ENCODE measurements at regions not wholly inside any gene's neighbourhood (a gene's known extent, or its start where the extent isn't known, plus 50 kb on each side); places are given as distances from the start of the nearest gene placed in this dataset.

DNA sequence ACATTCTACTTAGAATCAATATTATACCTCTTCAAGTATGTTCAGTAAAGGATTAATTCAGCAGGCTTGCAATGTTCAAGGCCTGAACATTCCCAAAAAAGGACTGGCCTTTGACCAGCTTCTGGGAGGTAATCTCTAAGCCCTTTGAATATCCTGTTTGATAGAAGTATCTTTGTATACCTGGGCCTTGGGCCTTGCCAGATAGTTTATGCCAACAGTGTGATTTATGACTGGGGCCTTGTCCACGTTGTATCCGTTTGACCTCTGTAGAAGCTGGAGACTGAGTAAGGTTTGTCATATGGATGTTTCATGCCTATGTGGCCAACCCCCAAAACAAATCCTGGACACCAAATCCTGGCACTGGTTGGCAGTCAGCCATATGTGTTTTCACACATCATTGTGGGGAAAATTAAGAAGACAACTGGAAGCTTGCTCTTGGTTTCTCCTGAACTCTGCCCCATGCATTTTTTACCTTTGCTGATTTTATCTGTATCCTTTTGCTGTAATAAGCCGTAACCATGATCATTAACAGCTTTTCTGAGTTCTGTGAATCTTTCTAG lies 92.1 kb downstream of the RMI1 start:
- no peaks in the 10 kb centered on the region for H3K36me3 ChIP-seq (ENCODE audit: insufficient read depth, low read length)
- no peaks in the 10 kb centered on the region for H3K27me3 ChIP-seq (ENCODE audit: insufficient read depth, low read depth, low read length)
- no peaks in the 10 kb centered on the region for H3K9me2 ChIP-seq (ENCODE audit: insufficient read depth, low read length)
- H4K20me1 ChIP-seq (ENCODE audit: insufficient read depth) = no peaks in the 10 kb centered on the region
- no peaks in the 10 kb centered on the region for H3K9me3 ChIP-seq (ENCODE audit: low read length)
- no peak overlapping the region for H3K27ac ChIP-seq (ENCODE audit: low read length)
- H3K79me2 ChIP-seq (replicated peaks; ENCODE audit: insufficient read depth, low read length) = no peaks in the 10 kb centered on the region
- H3K4me2 ChIP-seq (ENCODE audit: low read length) = no peak overlapping the region
- H3F3A ChIP-seq (ENCODE audit: insufficient read depth, low read length, poor library complexity, severe bottlenecking) = no peaks in the 10 kb centered on the region
- TF ChIP-seq RAD21 (conservative IDR thresholded peaks at IDR 0.05) = no peak
- no peak for TF ChIP-seq REST (IDR thresholded peaks at IDR 0.05; ENCODE audit: borderline replicate concordance)
- TF ChIP-seq CTCF (IDR thresholded peaks at IDR 0.05; ENCODE audit: poor library complexity, severe bottlenecking) = no peak
- no peak for TF ChIP-seq TAF1 (IDR thresholded peaks at IDR 0.05; ENCODE audit: low read depth)
- no peak for TF ChIP-seq EZH2 (IDR thresholded peaks at IDR 0.05; ENCODE audit: borderline replicate concordance, insufficient read depth, low read length, poor library complexity, severe bottlenecking)
- TF ChIP-seq SMC3 (conservative IDR thresholded peaks at IDR 0.05; ENCODE audit: poor library complexity) = no peak
- no peak for TF ChIP-seq MXI1 (conservative IDR thresholded peaks at IDR 0.05; ENCODE audit: poor library complexity, severe bottlenecking)
- TF ChIP-seq POLR2AphosphoS5 (IDR thresholded peaks at IDR 0.05) = no peak
- no peak for TF ChIP-seq EP300 (conservative IDR thresholded peaks at IDR 0.05; ENCODE audit: poor library complexity, severe bottlenecking)
- no peak overlapping the region for H3K4me3 ChIP-seq (ENCODE audit: low read length)
- no peak overlapping the region for H2AFZ ChIP-seq (ENCODE audit: low read depth, low read length)
- no peak overlapping the region for H3K9ac ChIP-seq (ENCODE audit: low read length)

DNA sequence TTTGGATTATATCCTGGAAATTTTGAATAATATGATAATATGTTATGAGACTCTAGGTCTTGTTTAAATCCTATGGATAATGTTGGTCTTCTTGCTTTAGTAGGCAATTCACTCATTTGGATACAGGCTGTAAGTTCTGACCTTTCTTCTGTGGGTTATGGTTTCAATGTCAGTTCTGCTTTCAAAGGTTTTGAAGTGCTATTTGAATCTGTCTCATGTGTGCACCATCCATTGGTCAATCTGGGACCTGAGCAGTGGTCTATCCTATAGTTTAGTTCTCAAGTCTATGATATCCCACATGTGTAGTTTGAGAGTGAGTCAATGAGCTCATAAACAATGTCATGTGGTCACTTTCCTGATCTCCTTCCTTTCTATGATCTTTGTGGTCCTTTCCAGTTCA lies 94.4 kb downstream of the RMI1 start:
- no peak overlapping the region for H3K4me3 ChIP-seq (ENCODE audit: low read length)
- no peaks in the 10 kb centered on the region for H3K9me3 ChIP-seq (ENCODE audit: low read length)
- TF ChIP-seq CTCF (IDR thresholded peaks at IDR 0.05; ENCODE audit: poor library complexity, severe bottlenecking) = no peak
- TF ChIP-seq RAD21 (conservative IDR thresholded peaks at IDR 0.05) = no peak
- TF ChIP-seq SMC3 (conservative IDR thresholded peaks at IDR 0.05; ENCODE audit: poor library complexity) = no peak
- no peak for TF ChIP-seq EP300 (conservative IDR thresholded peaks at IDR 0.05; ENCODE audit: poor library complexity, severe bottlenecking)
- no peak for TF ChIP-seq MXI1 (conservative IDR thresholded peaks at IDR 0.05; ENCODE audit: poor library complexity, severe bottlenecking)
- no peak for TF ChIP-seq REST (IDR thresholded peaks at IDR 0.05; ENCODE audit: borderline replicate concordance)
- no peaks in the 10 kb centered on the region for H3K27me3 ChIP-seq (ENCODE audit: insufficient read depth, low read depth, low read length)
- H3K9ac ChIP-seq (ENCODE audit: low read length) = no peak overlapping the region
- H3K9me2 ChIP-seq (ENCODE audit: insufficient read depth, low read length) = no peaks in the 10 kb centered on the region
- no peaks in the 10 kb centered on the region for H3K79me2 ChIP-seq (replicated peaks; ENCODE audit: insufficient read depth, low read length)
- no peak overlapping the region for H3K27ac ChIP-seq (ENCODE audit: low read length)
- H4K20me1 ChIP-seq (ENCODE audit: insufficient read depth) = no peaks in the 10 kb centered on the region
- H3K4me2 ChIP-seq (ENCODE audit: low read length) = no peak overlapping the region
- no peaks in the 10 kb centered on the region for H3F3A ChIP-seq (ENCODE audit: insufficient read depth, low read length, poor library complexity, severe bottlenecking)
- H3K36me3 ChIP-seq (ENCODE audit: insufficient read depth, low read length) = no peaks in the 10 kb centered on the region
- no peak overlapping the region for H2AFZ ChIP-seq (ENCODE audit: low read depth, low read length)

Measured in neural cell (in vitro differentiated cells).